ENCODE measurements at regions not wholly inside any gene's neighbourhood (a gene's known extent, or its start where the extent isn't known, plus 50 kb on each side); places are given as distances from the start of the nearest gene placed in this dataset.

DNA sequence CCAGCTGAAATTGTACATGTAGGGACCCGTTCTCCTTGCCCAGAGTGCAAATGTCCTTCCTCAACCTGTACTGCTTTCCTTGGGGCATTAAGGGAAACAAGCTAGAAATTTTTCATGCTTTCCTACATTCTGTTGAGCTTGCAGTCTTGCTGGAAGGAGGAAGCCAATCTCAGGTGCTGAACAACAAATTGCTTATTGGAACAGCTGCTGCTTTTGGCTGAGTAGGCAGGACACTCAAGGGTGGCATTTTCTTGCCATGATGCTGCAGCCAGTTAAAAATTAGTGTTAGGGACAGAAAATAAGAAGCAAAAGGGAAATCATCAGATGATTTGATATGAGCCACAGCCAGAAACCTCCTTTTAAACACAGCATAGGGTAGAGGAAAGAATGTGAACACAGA lies 223.7 kb downstream of the QDPR start:
- Histone ChIP-seq H3K27ac (ENCODE audit: low read depth in 1 of 2, low read length in 1 of 2) (no peak overlapping the region), H3K9me3 (ENCODE audit: control insufficient read depth in 4 of 4, insufficient read depth in 3 of 4, low read length in 3 of 4) (no peaks in the 10 kb centered on the region), H3K4me3 (no peak overlapping the region), H3K36me3 (ENCODE audit: control insufficient read depth in 4 of 4, insufficient read depth in 4 of 4, low read length in 4 of 4) (no peaks in the 10 kb centered on the region), H3K9ac (ENCODE audit: insufficient read depth in 1 of 2, low read length in 2 of 2) (no peak overlapping the region), H3K27me3 (ENCODE audit: control insufficient read depth in 3 of 3, insufficient read depth in 3 of 3, low read length in 2 of 3) (peaks cover 0 to 27% (median 3%) of the 10 kb centered on the region in 3 donors), H3K4me1 (ENCODE audit: control insufficient read depth in 5 of 5, insufficient read depth in 5 of 5, low read length in 5 of 5) (peaks cover 0 to 5% (median 0%) of the 10 kb centered on the region in 5 donors)
- 87% methylated on average over 1 of the region's 1 CpG for WGBS, 2 donors
- ATAC-seq (ENCODE audit: insufficient read depth, low FRiP score) (no peak), DNase-seq (no peak)
- TF ChIP-seq, protein P1, sequence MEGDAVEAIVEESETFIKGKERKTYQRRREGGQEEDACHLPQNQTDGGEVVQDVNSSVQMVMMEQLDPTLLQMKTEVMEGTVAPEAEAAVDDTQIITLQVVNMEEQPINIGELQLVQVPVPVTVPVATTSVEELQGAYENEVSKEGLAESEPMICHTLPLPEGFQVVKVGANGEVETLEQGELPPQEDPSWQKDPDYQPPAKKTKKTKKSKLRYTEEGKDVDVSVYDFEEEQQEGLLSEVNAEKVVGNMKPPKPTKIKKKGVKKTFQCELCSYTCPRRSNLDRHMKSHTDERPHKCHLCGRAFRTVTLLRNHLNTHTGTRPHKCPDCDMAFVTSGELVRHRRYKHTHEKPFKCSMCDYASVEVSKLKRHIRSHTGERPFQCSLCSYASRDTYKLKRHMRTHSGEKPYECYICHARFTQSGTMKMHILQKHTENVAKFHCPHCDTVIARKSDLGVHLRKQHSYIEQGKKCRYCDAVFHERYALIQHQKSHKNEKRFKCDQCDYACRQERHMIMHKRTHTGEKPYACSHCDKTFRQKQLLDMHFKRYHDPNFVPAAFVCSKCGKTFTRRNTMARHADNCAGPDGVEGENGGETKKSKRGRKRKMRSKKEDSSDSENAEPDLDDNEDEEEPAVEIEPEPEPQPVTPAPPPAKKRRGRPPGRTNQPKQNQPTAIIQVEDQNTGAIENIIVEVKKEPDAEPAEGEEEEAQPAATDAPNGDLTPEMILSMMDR (IDR thresholded peaks at IDR 0.05; ENCODE audit: control extremely low read depth, extremely low read depth) = no peak

DNA sequence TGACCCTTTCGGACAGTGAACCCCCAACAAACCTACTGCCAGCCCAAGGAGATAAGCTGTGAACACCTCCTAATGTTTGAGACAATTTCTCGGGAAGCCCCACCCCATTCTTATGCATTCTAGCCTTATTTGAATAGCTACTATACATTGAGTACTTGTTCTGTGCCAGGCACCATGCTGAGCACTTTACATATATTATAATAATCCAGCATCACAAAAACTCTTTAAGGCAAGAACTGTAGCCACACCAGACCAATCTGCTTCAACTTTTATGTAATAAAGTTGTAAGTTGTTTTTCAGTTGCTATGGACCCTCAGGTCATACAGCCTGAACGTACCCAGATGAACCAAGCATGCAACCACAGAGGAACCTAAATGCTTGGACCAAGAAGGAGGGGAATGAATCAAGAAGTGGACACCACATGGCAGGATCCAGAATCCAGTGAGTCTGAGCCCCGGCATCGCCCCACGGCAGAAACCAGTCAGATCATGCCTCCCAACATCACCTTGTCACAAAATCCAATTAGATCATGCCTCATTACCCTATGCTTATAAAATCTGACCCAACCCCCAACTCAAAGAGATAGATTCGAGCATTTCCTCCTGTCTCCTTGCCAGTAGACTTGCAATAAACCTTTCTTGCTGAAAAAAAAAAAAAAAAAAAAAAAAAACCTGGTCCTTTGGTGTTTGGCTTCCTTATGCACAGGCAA lies 225.0 kb downstream of the QDPR start:
- Histone ChIP-seq H3K9ac (ENCODE audit: insufficient read depth in 1 of 2, low read length in 2 of 2) (no peak overlapping the region), H3K27me3 (ENCODE audit: control insufficient read depth in 3 of 3, insufficient read depth in 3 of 3, low read length in 2 of 3) (peaks cover 0 to 25% (median 3%) of the 10 kb centered on the region in 3 donors), H3K4me3 (no peak overlapping the region), H3K9me3 (ENCODE audit: control insufficient read depth in 4 of 4, insufficient read depth in 3 of 4, low read length in 3 of 4) (no peaks in the 10 kb centered on the region), H3K27ac (ENCODE audit: low read depth in 1 of 2, low read length in 1 of 2) (no peak overlapping the region), H3K36me3 (ENCODE audit: control insufficient read depth in 4 of 4, insufficient read depth in 4 of 4, low read length in 4 of 4) (no peaks in the 10 kb centered on the region), H3K4me1 (ENCODE audit: control insufficient read depth in 5 of 5, insufficient read depth in 5 of 5, low read length in 5 of 5) (peaks cover 0 to 5% (median 0%) of the 10 kb centered on the region in 5 donors)
- ATAC-seq (ENCODE audit: insufficient read depth, low FRiP score) (no peak), DNase-seq (no peak)
- TF ChIP-seq, protein P1 (IDR thresholded peaks at IDR 0.05; ENCODE audit: control extremely low read depth, extremely low read depth) = no peak
- 70 to 78% methylated on average over 7 of the region's 7 CpGs for WGBS, 2 donors

DNA sequence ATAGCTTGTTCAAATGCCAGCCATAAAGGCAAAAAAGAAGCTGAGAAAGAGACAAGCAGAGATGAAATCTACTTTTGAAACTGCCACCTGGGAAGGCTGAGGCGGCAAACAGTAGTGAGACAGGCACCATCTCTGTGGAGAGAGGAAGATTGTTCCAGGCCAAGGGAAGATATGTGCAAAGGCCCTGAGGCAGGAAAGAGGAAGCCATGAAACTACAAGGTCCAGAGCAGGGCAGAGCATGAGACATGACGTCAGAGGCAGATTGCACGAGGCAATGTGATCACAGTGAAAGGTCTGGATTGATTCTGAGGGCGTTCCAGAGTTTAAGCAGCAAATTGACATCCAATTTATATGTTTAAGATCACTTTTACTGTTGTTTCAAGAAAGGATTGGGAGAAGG lies 226.1 kb downstream of the QDPR start:
- TF ChIP-seq, protein P1 (IDR thresholded peaks at IDR 0.05; ENCODE audit: control extremely low read depth, extremely low read depth) = no peak
- peak overlapping the region; percentile 17 for H3K4me3 ChIP-seq
- H3K9me3 ChIP-seq (ENCODE audit: control insufficient read depth in 4 of 4, insufficient read depth in 3 of 4, low read length in 3 of 4) = no peaks in the 10 kb centered on the region
- H3K27me3 ChIP-seq (ENCODE audit: control insufficient read depth in 3 of 3, insufficient read depth in 3 of 3, low read length in 2 of 3) = peaks cover 0 to 24% (median 0%) of the 10 kb centered on the region in 3 donors
- peaks cover 0 to 5% (median 0%) of the 10 kb centered on the region in 5 donors for H3K4me1 ChIP-seq (ENCODE audit: control insufficient read depth in 5 of 5, insufficient read depth in 5 of 5, low read length in 5 of 5)
- ATAC-seq (ENCODE audit: insufficient read depth, low FRiP score) (no peak), DNase-seq (no peak)
- H3K27ac ChIP-seq (ENCODE audit: low read depth in 1 of 2, low read length in 1 of 2) = no peak overlapping the region
- no peak overlapping the region for H3K9ac ChIP-seq (ENCODE audit: insufficient read depth in 1 of 2, low read length in 2 of 2)
- no peaks in the 10 kb centered on the region for H3K36me3 ChIP-seq (ENCODE audit: control insufficient read depth in 4 of 4, insufficient read depth in 4 of 4, low read length in 4 of 4)
- 91 to 94% methylated on average over 4 of the region's 4 CpGs for WGBS, 2 donors
